Fibroblast of villous mesenchyme (primary cell): ENCODE measurements at regions not wholly inside any gene's neighbourhood (a gene's known extent, or its start where the extent isn't known, plus 50 kb on each side); places are given as distances from the start of the nearest gene placed in this dataset.

Experiments
- DNase-seq: peaks from one replicate; pipeline ENCODE4 v3.0.0-alpha.2; 2010; ENCODE audit warnings: low read depth
- H3K4me3 ChIP-seq: 2 replicates; pipeline ENCODE4 v1.5.1; 2011; ENCODE audit warnings: low read depth, mild to moderate bottlenecking, low read length
- TF ChIP-seq, protein P1 (sequence below): IDR thresholded peaks from 2 replicates; pipeline ENCODE4 v1.5.1; 2012; ENCODE audit warnings: low read depth, mild to moderate bottlenecking, low read length; ENCODE audit not compliant: insufficient read depth

DNA sequence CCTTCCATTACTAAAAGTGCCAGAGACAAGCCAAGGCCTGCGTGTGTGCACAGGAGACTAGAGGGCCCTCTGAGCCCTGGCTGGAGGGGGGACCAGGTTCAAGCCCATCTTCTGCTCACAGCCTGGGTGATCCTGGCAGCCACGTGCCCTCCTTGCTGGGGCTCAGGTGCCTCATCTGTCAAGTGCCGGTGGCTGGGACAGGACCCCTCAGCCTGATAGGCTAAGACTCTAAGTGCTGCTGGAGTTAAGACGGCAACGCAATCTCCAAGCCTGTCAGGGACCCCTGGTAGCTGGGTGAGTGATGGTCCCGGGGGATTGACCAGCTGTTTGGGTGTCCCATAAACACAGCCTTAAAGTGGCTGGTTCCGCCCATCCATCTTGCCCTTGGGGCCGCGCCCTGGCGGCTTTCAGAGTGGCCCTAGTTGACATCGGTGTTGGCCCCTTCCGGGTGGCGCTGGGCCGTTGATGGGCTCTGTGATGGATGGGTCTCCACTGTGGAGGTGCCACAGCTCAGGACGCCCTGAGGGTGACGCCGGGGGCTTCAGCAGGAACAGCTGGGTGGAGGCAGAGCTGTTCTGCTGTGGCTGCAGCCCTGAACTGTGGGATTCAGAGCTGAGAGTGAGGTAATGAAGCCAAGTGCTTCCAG lies 136.2 kb downstream of the BARX1 start:
- no peak overlapping the region for H3K4me3 ChIP-seq
- DNase-seq = no peak
- TF ChIP-seq, protein P1, sequence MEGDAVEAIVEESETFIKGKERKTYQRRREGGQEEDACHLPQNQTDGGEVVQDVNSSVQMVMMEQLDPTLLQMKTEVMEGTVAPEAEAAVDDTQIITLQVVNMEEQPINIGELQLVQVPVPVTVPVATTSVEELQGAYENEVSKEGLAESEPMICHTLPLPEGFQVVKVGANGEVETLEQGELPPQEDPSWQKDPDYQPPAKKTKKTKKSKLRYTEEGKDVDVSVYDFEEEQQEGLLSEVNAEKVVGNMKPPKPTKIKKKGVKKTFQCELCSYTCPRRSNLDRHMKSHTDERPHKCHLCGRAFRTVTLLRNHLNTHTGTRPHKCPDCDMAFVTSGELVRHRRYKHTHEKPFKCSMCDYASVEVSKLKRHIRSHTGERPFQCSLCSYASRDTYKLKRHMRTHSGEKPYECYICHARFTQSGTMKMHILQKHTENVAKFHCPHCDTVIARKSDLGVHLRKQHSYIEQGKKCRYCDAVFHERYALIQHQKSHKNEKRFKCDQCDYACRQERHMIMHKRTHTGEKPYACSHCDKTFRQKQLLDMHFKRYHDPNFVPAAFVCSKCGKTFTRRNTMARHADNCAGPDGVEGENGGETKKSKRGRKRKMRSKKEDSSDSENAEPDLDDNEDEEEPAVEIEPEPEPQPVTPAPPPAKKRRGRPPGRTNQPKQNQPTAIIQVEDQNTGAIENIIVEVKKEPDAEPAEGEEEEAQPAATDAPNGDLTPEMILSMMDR = no peak

DNA sequence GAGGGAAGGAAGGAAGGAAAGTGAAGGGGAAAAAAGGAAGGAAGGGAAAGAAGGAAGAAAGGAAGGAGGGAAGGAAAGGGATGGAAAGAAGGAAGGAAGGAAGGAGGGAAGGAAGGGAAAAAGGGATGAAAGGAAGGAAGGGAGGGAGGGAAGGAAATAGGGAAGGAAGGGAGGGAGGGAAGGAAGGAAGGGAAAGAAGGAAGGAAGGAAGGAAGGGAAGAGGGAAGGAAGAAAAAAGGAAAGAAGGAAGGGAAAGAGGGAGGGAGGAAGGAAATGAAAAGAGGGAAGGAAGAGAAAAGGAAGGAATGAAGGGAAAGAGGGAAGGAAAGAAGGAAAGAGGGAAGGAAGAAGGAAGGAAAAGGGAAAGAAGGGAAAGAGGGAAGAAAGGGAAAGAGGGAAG lies 136.9 kb downstream of the BARX1 start:
- no peak for DNase-seq
- TF ChIP-seq, protein P1 = no peak
- no peak overlapping the region for H3K4me3 ChIP-seq

DNA sequence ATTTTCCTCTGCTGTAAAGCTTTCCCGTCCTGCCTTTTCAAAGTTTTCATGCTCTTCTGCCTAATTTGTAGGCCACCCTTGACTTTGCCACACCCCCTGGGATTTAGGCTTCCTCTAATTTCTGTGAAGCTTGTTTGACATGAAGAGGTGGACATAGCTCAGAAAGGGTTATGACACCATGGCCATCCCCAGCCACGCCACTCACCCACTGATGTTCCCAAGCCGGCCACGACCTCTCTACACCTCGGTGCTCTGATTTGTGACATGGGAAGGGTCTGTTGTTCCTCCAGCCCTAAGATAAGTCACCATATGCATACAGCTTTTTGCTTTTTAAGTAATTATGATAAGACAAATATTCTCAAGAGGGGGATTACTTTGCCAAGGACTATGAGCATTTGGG lies 139.5 kb downstream of the BARX1 start:
- TF ChIP-seq, protein P1 = no peak
- no peak for DNase-seq
- no peak overlapping the region for H3K4me3 ChIP-seq

DNA sequence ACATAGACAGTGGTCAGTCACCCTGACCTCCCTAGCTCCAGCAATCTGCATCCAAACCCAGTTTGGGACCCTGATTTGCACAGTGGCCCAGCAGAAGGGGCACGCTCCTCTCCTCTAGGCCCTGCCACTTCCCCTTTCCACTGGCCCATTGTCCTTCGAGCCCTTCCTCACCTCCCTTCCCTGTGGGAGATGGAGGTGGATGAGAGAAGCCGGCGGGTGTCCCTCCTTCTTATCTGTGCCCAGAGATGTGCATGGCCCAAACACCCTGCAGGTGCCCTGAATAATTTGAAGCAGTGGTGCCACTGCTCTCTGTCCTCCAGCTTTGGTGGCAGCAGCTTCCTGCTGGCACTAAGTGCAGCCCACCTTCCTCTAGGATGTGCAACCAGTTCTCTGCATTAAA lies 140.0 kb downstream of the BARX1 start:
- TF ChIP-seq, protein P1 = no peak
- no peak for DNase-seq
- H3K4me3 ChIP-seq = no peak overlapping the region

DNA sequence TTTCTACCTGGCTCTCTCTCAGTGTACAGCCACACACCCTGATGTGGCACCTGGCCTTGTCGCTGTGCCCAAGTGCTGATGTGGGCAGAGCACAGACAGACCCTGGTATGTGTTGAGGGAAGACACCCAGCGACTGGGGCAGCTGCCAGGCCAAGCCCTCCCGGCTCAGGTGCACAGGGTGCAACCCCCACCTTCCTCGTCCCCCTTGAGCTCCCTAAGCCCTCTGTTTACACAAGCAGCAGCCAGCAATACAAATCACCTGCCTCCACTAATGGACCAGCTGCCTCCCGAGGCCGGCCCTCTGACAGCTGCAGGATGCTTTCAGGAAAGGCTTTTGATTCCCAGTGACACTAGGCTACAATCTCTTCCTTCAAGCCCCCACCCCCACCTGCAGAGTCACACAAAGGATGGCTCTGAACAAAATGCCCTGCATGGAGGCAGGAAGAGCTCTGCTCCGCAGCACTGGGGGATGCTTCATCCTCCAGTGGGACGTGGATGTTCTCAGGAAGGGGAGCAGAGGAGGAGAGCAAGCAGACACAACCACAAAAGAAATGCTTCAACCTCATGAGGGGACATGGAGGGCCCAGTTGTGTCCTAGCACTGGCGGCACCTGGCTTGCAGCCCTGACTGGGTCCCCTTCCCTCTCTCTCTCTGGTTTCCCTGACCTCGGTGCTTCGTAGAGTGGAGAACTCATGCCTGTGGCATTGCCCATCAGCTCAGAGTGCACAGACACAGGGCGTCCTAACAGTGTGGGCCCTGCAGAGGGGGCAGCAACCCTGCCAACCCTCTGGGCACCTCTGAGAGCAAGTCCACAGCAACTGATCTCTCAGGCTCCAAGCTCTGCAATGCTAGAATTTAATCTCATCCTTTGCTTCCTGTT lies 140.8 kb downstream of the BARX1 start:
- no peak overlapping the region for H3K4me3 ChIP-seq
- TF ChIP-seq, protein P1 = no peak

DNA sequence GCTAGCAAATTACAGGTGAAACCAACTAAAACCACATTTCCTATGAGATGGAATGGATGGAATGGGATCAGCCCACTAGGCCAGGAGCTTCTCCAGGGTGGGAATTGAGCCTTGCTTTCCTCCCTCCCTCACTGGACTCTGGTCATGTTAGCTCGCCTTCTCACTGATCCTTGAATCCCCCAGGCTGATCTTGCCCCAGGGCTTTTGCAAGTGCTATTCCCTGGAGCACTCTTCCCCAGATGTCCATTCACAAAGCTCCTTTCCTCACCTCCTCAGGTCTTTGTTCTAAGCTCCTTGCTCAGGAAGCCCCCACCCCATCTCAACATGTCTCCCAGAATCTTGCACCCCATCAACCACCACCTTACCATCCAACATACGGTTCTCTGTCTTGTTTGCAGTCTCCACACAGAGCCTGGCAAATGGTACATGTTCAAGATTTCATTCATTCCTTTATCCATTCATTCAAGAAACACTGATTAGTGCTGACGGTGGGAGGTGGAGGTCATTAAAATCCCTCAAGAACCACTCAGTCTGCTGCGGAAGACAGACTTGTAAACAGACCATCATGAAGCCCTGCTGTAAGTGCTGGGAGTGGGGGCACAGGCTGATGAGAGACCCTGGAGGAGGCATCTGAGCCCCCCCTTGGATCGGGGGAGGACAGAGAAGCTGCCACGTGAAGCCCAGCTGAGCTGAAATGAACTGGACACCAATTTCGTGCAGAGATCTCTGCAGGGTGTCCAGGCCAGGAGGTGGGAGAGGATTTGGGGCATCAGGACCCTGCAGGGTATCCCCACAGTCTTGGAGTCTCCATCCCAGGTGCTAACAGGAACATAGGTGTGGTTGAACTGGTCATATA lies 141.7 kb downstream of the BARX1 start:
- TF ChIP-seq, protein P1 = no peak
- DNase-seq = no peak
- H3K4me3 ChIP-seq = no peak overlapping the region

More for the DNA sequence above, 140.8 kb downstream of the BARX1 start:
- no peak for DNase-seq
